ENCODE measurements at regions not wholly inside any gene's neighbourhood (a gene's known extent, or its start where the extent isn't known, plus 50 kb on each side); places are given as distances from the start of the nearest gene placed in this dataset.
"Not testable (repeated sequence)": the region's sequence is repeated elsewhere in the genome, so short reads cannot be mapped to it uniquely, and the experiment has no call there.

DNA sequence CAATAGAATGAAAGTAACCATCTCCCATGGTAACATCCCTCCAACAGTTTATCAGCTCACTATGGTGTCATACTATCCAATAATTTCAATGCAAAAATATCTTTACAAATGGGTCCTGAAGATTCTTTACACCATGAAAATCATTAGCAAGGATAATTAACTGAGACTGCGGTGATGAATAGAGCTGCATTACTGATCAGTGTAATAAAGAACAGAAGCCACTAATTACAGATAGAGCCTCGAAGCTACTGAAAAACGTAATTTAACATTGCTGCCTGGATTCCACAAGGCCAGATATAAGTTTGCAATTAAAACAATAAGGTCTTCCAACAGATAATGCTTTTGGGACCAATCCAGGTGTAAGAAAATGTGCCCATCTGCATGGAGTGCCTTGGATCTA is 1245.8 kb upstream of the SLC39A10 start:
- TF ChIP-seq, protein P1, sequence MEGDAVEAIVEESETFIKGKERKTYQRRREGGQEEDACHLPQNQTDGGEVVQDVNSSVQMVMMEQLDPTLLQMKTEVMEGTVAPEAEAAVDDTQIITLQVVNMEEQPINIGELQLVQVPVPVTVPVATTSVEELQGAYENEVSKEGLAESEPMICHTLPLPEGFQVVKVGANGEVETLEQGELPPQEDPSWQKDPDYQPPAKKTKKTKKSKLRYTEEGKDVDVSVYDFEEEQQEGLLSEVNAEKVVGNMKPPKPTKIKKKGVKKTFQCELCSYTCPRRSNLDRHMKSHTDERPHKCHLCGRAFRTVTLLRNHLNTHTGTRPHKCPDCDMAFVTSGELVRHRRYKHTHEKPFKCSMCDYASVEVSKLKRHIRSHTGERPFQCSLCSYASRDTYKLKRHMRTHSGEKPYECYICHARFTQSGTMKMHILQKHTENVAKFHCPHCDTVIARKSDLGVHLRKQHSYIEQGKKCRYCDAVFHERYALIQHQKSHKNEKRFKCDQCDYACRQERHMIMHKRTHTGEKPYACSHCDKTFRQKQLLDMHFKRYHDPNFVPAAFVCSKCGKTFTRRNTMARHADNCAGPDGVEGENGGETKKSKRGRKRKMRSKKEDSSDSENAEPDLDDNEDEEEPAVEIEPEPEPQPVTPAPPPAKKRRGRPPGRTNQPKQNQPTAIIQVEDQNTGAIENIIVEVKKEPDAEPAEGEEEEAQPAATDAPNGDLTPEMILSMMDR (IDR thresholded peaks at IDR 0.05; ENCODE audit: insufficient read depth, missing control alignments), result no peak
- DNase-seq (ENCODE audit: insufficient read length, low spot score) (no peak), FAIRE-seq (no peak)

- DNase-seq (ENCODE audit: insufficient read length, low spot score), result no peak
- TF ChIP-seq, protein P1 (IDR thresholded peaks at IDR 0.05; ENCODE audit: insufficient read depth, missing control alignments), result no peak
- no peak for FAIRE-seq
These were observed 1261.2 kb upstream of the SLC39A10 start for GRCh38 chr2:194395818-194396217.

- no peak for FAIRE-seq
- TF ChIP-seq, protein P1 (IDR thresholded peaks at IDR 0.05; ENCODE audit: insufficient read depth, missing control alignments), result no peak
- no peak for DNase-seq (ENCODE audit: insufficient read length, low spot score)
These were observed 1271.7 kb upstream of the SLC39A10 start for GRCh38 chr2:194385376-194385775.

DNA sequence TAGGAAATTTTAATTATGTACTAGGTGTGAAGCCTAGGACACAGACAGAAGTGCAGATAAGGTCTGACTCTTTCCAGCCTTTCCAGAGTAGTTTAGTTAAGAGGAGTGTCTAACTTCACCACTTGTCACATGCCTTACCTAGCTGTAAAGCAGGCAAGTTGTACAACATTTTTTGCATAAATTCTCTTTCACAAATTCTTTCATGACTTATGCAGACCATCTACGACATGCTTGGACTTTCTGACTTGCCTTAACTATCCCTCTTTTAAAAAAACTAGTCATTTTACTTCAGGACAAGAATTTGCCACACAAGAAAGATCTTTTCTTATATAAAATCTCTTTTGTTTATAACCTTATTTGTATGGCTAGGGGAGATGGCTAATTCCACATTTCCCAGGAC is 1273.6 kb upstream of the SLC39A10 start:
- FAIRE-seq, result no peak
- TF ChIP-seq, protein P1 (IDR thresholded peaks at IDR 0.05; ENCODE audit: insufficient read depth, missing control alignments), result no peak
- DNase-seq (ENCODE audit: insufficient read length, low spot score), result no peak

- DNase-seq (ENCODE audit: insufficient read length, low spot score), result no peak
- TF ChIP-seq, protein P1 (IDR thresholded peaks at IDR 0.05; ENCODE audit: insufficient read depth, missing control alignments), result no peak
- no peak for FAIRE-seq
These were observed 1274.8 kb upstream of the SLC39A10 start for GRCh38 chr2:194382221-194382620.

GRCh38 chr2:194380011-194380410 is 1277.0 kb upstream of the SLC39A10 start:
- FAIRE-seq (no peak), DNase-seq (ENCODE audit: insufficient read length, low spot score) (no peak)
- TF ChIP-seq, protein P1 (IDR thresholded peaks at IDR 0.05; ENCODE audit: insufficient read depth, missing control alignments), result no peak

DNA sequence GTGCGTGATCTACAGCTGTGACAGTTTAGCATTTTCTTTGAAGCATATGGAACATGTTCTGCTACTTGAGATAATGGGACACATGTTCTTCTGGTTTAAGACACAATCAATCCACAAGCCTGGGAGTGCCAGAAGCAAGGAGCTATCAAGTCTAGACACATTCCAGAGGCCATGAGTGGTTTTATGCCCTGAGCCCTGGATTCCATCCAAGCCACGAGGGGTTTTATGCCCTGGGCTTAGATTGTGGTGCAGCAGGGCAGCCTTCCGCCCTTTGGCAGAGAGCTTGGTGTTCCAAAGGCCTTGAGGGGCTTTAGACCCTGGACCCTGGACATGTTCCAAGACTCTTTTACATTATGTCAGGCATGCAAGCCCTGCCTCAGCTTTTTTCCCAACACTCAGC is 1289.6 kb upstream of the SLC39A10 start:
- FAIRE-seq; DNase-seq (ENCODE audit: insufficient read length, low spot score): not testable (repeated sequence)

DNA sequence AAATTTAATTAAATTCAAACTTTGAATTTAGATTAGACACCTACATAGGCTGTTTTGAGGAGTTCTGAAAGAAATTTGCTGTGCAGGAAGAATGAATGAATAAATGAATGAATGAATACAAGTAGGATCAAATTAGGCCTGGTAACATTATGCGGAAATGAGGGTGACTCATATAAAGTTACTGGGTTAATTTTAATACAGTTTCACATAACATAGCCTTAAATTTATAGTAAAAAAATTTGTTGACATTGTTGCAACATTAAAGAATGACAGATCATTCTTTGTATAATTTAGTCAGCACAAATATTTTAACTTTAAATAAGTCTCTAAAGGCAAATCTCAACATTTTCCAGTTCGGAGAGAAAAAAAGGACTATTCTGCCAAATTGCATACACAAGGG is 1293.1 kb upstream of the SLC39A10 start:
- TF ChIP-seq, protein P1 (IDR thresholded peaks at IDR 0.05; ENCODE audit: insufficient read depth, missing control alignments), result no peak
- no peak for FAIRE-seq
- DNase-seq (ENCODE audit: insufficient read length, low spot score), result no peak

All from D721Med (cell line).